ENCODE measurements at regions not wholly inside any gene's neighbourhood (a gene's known extent, or its start where the extent isn't known, plus 50 kb on each side); places are given as distances from the start of the nearest gene placed in this dataset.
"Not testable (repeated sequence)": the region's sequence is repeated elsewhere in the genome, so short reads cannot be mapped to it uniquely, and the experiment has no call there.

GRCh38 chr15:28789401-28790114 is 58.9 kb downstream of the GOLGA6L7 start:
- DNase-seq (ENCODE audit: low spot score): not testable (repeated sequence)

GRCh38 chr15:28788649-28789400 is 59.6 kb downstream of the GOLGA6L7 start:
- DNase-seq (ENCODE audit: low spot score): peak; percentile 3

- not testable (repeated sequence) for DNase-seq (ENCODE audit: low spot score)
Observed at GRCh38 chr15:28788176-28788575, 60.3 kb downstream of the GOLGA6L7 start.

- DNase-seq (ENCODE audit: low spot score): peak; percentile 20
Observed at GRCh38 chr15:28786521-28786920, 61.9 kb downstream of the GOLGA6L7 start.

GRCh38 chr15:28784347-28785163 is 63.9 kb downstream of the GOLGA6L7 start:
- DNase-seq (ENCODE audit: low spot score): not testable (repeated sequence)

DNA sequence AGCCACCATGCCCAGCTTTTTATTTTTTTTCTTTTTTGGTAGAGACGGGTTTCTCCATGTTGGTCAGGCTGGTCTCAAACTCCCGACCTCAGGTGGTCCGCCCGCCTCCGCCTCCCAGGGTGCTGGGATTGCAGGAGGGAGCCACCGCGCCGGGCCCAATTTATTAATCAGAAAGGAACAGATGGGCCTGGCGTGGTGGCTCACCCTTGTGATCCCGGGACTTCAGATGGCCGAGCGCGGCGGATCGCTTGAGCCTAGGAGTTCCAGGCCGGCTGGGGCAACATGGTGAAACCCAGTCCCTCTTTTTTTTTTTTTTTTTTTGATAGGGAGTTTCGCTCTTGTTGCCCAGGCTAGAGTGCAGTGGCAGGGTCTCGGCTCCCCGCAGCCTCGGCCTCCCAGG is 64.6 kb downstream of the GOLGA6L7 start:
- no peak for DNase-seq (ENCODE audit: low spot score)

- DNase-seq (ENCODE audit: low spot score): no peak
Observed at GRCh38 chr15:28783466-28783865, 65.0 kb downstream of the GOLGA6L7 start.

- not testable (repeated sequence) for DNase-seq (ENCODE audit: low spot score)
Observed at GRCh38 chr15:28778397-28778796, 66.2 kb upstream of the GOLGA8M start.

GRCh38 chr15:28772857-28773256 is 60.6 kb upstream of the GOLGA8M start:
- not testable (repeated sequence) for DNase-seq (ENCODE audit: low spot score)
